GM04504 (cell line): ENCODE measurements at regions not wholly inside any gene's neighbourhood (a gene's known extent, or its start where the extent isn't known, plus 50 kb on each side); places are given as distances from the start of the nearest gene placed in this dataset.

Experiments
- DNase-seq: peaks from one replicate; pipeline ENCODE4 v3.0.0-alpha.2; 2012; ENCODE audit warnings: low read depth

DNA sequence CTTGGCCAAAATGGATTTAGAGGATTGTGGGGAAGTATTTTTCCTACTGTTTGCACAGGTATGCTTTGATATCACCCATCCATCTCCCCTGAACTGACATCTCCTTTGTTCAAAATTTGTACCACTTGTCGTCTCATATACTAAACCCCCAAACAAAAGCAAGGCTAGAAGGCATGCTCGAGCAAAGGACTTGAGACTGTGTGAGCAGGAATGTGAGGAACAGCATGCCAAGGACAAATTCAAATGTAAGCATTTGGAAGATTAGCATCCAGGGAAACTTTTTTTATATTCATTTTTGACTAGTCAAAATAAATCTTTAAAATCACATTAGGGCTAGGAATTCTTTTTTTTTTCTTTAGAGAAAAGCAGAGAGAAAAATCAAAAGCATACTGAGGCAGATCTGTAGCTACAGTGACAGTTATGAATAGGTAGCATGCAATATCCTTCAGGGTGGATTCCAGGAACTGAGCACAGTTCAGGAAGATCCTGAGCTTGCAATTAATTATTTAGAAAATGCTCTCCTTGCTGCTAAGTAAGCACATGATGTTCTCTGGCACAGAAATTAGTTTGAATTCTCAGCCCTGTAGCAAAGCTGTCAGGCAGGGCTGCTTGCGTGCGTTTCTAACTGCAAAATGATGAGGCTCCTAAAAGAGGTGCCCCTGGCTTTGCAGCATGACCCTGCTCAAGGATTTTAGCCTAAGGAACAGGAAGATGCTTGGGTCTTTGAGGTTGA is 327.7 kb downstream of the LRIG3 start:
- no peak for DNase-seq

DNA sequence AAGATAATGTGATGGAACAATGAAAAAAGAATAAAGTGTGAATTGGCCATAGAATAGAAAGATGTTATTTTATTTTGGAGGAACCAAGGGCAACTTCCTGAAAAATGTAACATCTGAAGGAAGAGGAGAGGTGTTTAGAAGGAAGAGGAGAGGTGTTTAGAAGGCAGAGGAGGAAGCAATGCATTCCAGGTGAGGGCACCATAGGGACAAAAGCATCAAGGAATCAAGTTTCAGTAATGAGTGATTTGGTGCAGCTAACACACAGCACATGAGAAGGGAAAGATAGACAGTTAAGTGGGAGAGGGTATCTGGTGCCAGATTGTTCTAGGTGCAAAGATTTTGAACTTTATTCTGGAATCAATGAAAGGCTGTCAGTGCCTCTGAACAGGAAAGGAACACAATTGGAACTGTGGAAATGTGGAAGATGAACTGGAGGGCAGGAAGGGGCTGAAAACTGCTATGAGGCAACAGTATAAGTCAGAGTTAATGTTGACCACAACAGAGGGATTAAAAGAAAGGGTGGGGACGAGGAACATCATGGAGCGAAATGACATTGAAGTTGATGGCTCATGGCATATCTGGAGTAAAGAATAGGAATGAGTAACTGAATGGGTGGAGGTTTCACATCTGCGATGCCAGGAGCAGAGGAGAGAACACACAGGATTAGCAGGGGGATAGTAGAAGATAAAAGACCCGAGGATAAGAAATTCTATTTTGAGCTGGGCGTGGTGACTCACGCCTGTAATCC is 326.6 kb downstream of the LRIG3 start:
- no peak for DNase-seq

DNA sequence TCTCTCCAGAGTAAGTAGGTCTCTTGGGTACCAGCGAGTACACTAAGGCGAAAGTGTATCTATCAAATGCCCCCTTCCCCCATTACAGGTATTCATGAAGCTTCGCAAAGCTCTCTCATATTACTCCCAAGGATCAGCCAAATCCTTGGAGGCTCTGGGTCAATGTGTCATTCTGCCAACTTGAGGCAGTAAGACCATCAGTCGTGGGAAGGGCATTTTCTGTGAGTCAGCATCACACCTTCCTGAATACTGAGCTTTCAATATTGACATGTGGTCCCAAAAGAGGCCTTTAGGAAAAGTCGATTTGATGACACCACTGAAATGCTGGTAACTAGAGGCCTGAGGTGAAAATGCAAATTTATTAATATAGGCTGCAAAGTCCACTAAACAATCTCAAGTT is 323.9 kb downstream of the LRIG3 start:
- no peak for DNase-seq

GRCh38 chr12:58601529-58601928 is 318.8 kb downstream of the LRIG3 start:
- DNase-seq: no peak

GRCh38 chr12:58602179-58602578 is 318.1 kb downstream of the LRIG3 start:
- DNase-seq: no peak

DNA sequence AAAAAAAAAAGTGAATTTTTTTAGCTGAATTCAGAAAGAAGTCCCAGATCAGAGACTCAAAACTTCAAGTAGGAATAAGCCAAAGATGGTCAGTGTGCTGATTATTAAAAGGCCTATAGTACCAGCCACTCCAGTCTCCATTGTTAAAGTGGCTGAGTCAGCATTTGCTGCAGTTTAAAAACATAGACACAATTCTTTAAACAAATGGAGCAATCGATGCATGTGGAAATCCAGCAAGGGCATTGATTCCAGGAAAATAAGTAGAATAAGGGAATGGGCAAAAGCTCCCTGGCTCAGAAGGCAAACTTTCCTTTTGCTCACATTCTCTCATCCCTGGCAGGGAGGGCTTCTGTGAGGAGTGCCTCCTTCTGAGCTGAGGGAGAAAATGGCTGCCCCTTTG is 317.6 kb downstream of the LRIG3 start:
- DNase-seq: no peak

- DNase-seq: no peak
These were observed 312.5 kb downstream of the LRIG3 start for GRCh38 chr12:58607805-58608204.

GRCh38 chr12:58608711-58609110 is 311.6 kb downstream of the LRIG3 start:
- DNase-seq: no peak

DNA sequence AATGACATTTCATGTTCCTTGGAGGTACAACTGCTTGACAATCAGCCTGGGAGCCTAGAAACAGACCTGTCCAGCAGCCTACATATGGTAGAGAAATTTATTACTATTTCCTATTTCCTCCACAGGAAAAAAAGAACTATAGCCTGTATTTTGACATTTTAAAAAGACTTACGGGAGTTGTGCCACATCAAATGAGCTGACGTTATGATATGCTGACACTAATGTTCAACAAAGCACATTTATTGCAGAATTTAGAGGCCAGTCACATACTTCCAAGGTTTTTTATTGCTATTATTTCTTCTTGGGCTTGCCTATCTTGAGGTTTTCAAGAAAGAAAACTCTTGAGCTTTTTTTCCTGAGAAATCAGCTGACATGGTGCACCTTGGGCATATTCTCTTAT is 305.3 kb downstream of the LRIG3 start:
- no peak for DNase-seq

DNA sequence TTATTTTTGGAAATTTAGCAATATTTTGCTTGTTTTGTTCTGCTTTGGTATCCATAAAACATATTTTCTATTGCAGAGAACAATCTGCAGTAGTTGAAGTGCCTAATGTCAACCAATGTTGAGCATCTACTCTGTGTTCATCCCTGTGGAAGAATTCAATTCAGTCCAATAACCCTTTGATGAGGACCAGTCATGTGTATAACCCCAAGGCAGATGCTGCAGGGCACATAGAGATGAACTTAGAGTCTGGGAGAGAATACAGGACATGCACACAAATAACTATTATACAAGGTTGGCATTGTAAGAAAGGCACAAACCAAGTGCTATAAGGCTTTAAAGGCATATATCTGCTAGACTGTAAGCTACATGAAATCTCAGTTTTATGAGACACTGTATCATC is 304.7 kb downstream of the LRIG3 start:
- no peak for DNase-seq

DNA sequence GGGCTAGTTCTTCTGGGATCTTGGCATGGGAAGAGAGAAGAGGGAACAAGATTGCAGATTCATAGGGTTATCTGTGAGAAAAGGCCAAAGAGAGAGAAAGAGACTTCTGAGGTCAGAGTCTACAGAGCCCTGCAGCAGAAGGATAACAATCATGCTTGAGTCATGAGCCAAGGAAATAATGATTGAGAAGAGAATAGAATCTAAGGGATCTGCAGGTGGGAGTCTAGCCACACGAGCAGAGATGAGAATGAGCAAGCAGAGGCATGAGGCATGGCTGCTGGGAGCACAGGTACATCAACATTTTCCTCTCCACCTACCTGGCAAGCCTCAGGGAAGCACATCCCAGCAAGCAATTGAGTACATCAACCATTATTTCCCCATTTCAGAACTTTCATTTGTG is 303.7 kb downstream of the LRIG3 start:
- no peak for DNase-seq

- DNase-seq: no peak
These were observed 299.2 kb downstream of the LRIG3 start for GRCh38 chr12:58621126-58621525.

DNA sequence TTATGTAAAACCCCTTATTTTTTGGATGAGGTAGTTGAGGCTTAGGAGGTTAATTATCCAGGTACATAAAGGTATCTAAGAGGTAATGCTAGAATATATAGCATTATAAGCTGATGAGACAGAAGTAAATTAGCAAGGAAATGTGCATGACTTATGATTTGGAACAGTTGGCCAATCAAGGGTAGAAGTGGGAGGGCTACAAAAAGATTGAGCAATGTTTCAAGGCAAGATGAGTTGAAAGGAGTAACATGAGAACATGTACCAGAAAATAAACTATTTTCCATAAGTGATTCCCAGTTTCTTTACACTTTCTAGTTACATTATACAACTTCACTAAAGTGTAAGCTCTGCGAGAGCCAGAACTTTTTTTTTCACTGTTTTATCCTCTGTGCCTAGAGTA is 290.9 kb downstream of the LRIG3 start:
- DNase-seq: no peak

DNA sequence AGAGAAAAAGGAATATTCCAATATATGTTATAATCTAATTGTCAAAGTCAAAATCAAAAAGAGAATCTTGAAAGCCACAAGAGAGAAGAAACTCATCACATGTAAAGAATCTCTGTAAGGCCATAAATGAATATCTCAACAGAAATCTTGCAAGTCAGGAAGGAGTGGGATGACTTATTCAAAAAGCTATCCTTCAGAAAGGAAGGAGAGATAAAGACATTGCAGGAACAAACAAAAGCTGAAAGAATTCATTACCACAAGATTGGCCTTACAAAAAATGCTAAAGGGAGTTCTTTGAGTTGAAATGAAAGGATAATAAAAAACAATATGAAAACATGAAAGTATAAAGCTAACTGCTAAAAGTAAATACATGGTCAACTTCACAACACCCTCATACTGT is 286.8 kb downstream of the LRIG3 start:
- DNase-seq: no peak

DNA sequence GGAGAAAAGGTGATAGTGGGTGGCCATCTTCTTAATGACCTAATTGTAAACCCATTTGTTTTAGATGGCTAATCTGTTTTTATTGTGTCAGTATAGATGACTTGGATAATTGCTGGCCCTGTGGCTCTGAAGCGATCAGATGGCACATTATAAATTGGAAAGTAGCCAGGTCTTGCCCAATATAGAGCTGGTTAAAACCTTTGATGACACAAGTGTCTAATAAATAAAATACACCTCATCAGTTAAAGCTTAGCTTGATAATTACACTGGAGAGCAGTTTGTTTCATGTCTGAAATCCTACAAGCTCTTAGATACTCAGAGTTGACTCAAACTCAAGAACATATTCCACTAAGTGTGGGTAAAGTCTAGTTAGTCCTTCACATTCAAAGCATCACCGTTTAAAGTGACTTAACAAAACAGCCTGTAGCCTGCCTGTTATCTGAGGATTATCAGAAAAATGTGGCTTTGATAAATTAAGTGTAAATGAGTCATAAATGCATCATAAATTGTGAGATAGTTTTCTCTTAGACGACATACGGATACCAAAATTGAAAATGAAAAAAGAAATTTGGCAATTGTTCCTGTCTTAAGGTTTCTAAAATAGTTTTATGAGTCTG is 280.9 kb downstream of the LRIG3 start:
- DNase-seq: no peak

DNA sequence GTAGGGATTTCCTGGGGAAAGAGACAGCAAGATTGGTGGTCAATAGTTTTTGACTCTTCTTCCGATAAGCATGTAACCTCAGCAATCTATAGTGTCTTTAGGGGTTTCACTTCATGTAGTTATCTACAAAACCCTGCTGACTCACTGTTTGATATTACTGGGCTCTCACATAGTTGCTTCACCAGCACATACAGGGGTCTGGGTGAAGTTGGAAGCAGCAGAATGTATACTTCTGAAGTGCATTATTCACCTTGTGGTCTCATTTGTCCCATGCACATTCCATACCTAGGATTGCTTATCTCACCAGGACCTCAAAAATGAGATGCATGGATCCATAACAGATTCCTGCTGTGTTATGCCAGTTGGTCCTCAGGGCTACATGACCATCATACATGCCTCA is 280.0 kb downstream of the LRIG3 start:
- DNase-seq: no peak

- DNase-seq: no peak
These were observed 274.4 kb downstream of the LRIG3 start for GRCh38 chr12:58645946-58646345.

- no peak for DNase-seq
These were observed 272.8 kb downstream of the LRIG3 start for GRCh38 chr12:58647495-58647894.

DNA sequence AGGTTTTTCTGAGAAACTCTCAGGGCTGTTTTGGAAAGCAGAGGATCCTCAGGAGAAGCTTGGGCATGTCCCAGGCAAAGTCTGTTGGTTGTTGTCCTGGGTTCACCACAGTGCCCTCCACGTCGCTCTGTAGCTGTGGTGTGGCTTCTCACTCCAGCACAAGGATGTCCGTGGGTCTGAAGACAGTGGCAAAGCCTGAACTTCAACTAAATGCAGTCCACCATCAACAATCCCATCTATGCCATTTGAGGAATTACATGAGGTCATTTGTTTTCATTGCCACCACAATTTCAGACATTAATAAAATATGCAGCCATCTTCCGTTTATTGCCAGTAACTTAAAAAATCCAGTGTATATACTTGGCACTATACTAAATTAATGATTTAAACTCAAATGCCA is 272.1 kb downstream of the LRIG3 start:
- no peak for DNase-seq

- DNase-seq: no peak
These were observed 268.5 kb downstream of the LRIG3 start for GRCh38 chr12:58651850-58652249.

- DNase-seq: no peak
These were observed 266.3 kb downstream of the LRIG3 start for GRCh38 chr12:58654021-58654420.

DNA sequence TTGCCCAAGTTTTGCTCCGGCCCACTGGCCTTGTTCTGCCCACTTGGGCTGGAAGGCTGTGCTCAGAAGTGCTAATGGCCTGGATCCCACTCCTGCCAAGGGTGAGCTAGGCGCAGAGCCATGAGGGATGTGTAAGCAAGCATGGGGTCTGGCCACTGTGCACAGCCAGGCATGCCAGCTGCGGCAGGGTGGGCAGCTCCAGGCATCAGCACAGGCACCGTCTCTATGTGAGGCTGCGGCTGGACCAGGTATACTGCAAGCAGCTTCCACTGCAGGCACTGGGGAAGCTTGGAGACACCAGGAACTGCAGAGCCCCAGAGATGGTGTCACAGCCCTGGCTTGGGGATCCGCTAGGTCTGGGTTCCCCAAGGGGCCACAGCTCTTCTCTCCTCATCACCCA is 264.9 kb downstream of the LRIG3 start:
- no peak for DNase-seq

GRCh38 chr12:58656254-58657009 is 263.9 kb downstream of the LRIG3 start:
- no peak for DNase-seq
